ENCODE measurements at regions not wholly inside any gene's neighbourhood (a gene's known extent, or its start where the extent isn't known, plus 50 kb on each side); places are given as distances from the start of the nearest gene placed in this dataset.

DNA sequence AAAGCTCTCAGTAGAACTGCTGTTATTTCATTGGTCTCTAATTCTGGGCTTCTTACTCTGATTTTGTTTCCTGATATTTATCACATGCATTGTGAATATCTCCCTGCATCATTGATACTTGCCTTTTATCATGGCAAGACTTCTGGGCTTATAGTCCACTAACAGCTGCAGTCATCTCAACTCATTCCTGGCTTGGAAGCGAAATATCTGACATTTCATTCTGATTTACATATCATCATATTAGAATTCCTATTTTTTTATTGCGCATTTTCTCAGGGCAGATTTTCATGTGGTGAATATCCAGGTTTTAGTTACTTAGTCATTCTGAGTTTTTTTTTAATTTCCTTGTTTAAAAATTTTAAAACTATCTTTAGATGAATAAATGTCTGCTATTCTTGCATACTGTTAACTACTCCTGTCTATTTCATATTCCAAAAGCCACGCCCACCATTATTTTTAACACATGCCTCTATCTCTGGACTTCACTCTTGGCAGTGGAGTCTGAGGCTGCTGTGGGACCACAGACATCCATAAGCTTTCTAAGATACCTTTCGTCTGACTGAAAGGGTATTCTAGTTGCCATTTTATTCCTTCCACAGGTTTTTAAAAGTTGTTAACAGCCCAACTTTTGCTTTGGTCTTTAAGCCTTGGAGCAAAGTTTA is 164.5 kb downstream of the IRS1 start:
- no TSS peak for BruUV-seq (replicated peaks)

GRCh38 chr2:226631671-226632070 is 167.9 kb downstream of the IRS1 start:
- Mint-ChIP-seq H3K36me3 (ENCODE audit: insufficient read depth, unreplicated experiment) (no peaks in the 10 kb centered on the region), H3K9me3 (ENCODE audit: low read depth, unreplicated experiment) (no peaks in the 10 kb centered on the region), H3K27me3 (ENCODE audit: unreplicated experiment) (no peaks in the 10 kb centered on the region), H3K4me1 (ENCODE audit: low read depth, unreplicated experiment) (no peaks in the 10 kb centered on the region), H3K4me3 (ENCODE audit: low read depth, unreplicated experiment) (no peak overlapping the region), H3K27ac (ENCODE audit: unreplicated experiment) (no peak overlapping the region)
- CTCF ChIA-PET: no interaction called here
- TF ChIP-seq CTCF (IDR thresholded peaks at IDR 0.05; ENCODE audit: unreplicated experiment): no peak
- BruUV-seq (replicated peaks): no TSS peak
- intact Hi-C loops (cut with micrococcal nuclease; ENCODE audit: unreplicated experiment): no loop called here
- DNase-seq: no peak

More for the DNA sequence above, 164.5 kb downstream of the IRS1 start:
- H3K9me3 Mint-ChIP-seq (ENCODE audit: low read depth, unreplicated experiment): no peaks in the 10 kb centered on the region
- no peak overlapping the region for H3K4me3 Mint-ChIP-seq (ENCODE audit: low read depth, unreplicated experiment)
- peaks cover 17% of the 10 kb centered on the region for H3K4me1 Mint-ChIP-seq (ENCODE audit: low read depth, unreplicated experiment)
- CTCF ChIA-PET: no interaction called here
- TF ChIP-seq CTCF (IDR thresholded peaks at IDR 0.05; ENCODE audit: unreplicated experiment): no peak
- H3K36me3 Mint-ChIP-seq (ENCODE audit: insufficient read depth, unreplicated experiment): no peaks in the 10 kb centered on the region
- no peak for DNase-seq
- H3K27me3 Mint-ChIP-seq (ENCODE audit: unreplicated experiment): no peaks in the 10 kb centered on the region
- no peak overlapping the region for H3K27ac Mint-ChIP-seq (ENCODE audit: unreplicated experiment)
- intact Hi-C loops (cut with micrococcal nuclease; ENCODE audit: unreplicated experiment): no loop called here

DNA sequence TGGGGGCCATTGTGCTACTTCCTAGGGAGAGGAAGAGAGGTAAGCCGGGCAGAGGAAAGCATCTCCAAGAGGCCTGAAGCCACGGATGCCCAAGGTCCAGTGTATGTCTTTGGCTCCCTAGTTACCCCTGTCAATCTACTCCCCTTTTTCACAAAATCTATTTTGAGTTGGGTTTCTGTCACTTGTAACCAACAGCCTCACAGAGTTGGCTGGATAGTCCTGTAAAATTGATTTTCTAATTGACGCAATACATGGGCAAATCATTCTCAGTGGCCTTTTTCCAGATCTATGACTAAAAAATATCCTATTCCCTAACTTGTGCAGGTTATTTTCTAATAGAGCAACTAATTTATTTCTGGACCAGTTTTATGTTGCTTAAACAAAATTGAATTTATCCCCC is 168.4 kb downstream of the IRS1 start:
- no peak for TF ChIP-seq CTCF (IDR thresholded peaks at IDR 0.05; ENCODE audit: unreplicated experiment)
- CTCF ChIA-PET: no interaction called here
- no peak for DNase-seq
- Mint-ChIP-seq H3K4me1 (ENCODE audit: low read depth, unreplicated experiment) (no peaks in the 10 kb centered on the region), H3K27ac (ENCODE audit: unreplicated experiment) (no peak overlapping the region), H3K4me3 (ENCODE audit: low read depth, unreplicated experiment) (no peak overlapping the region), H3K36me3 (ENCODE audit: insufficient read depth, unreplicated experiment) (no peaks in the 10 kb centered on the region), H3K27me3 (ENCODE audit: unreplicated experiment) (no peaks in the 10 kb centered on the region), H3K9me3 (ENCODE audit: low read depth, unreplicated experiment) (peaks cover 3% of the 10 kb centered on the region)
- intact Hi-C loops (cut with micrococcal nuclease; ENCODE audit: unreplicated experiment): no loop called here
- no TSS peak for BruUV-seq (replicated peaks)

GRCh38 chr2:226625946-226626345 is 173.7 kb downstream of the IRS1 start:
- H3K9me3 Mint-ChIP-seq (ENCODE audit: low read depth, unreplicated experiment): peaks cover 8% of the 10 kb centered on the region
- no peak overlapping the region for H3K4me3 Mint-ChIP-seq (ENCODE audit: low read depth, unreplicated experiment)
- no TSS peak for BruUV-seq (replicated peaks)
- CTCF ChIA-PET: no interaction called here
- peaks cover 9% of the 10 kb centered on the region for H3K4me1 Mint-ChIP-seq (ENCODE audit: low read depth, unreplicated experiment)
- H3K27ac Mint-ChIP-seq (ENCODE audit: unreplicated experiment): no peak overlapping the region
- intact Hi-C loops (cut with micrococcal nuclease; ENCODE audit: unreplicated experiment): no loop called here
- TF ChIP-seq CTCF (IDR thresholded peaks at IDR 0.05; ENCODE audit: unreplicated experiment): no peak
- DNase-seq: no peak
- H3K36me3 Mint-ChIP-seq (ENCODE audit: insufficient read depth, unreplicated experiment): no peaks in the 10 kb centered on the region
- H3K27me3 Mint-ChIP-seq (ENCODE audit: unreplicated experiment): no peaks in the 10 kb centered on the region

Measured in Calu3 (cell line).